ENCODE measurements at regions not wholly inside any gene's neighbourhood (a gene's known extent, or its start where the extent isn't known, plus 50 kb on each side); places are given as distances from the start of the nearest gene placed in this dataset.

- TF ChIP-seq ZBTB33 (IDR thresholded peaks at IDR 0.05): no peak
- TF ChIP-seq PML (IDR thresholded peaks at IDR 0.05; ENCODE audit: low read length): no peak
These were observed 617.0 kb upstream of the PRMT6 start (continued) for GRCh38 chr1:106439475-106439874.

GRCh38 chr1:106447466-106447865, 609.0 kb upstream of the PRMT6 start:
- in situ Hi-C loops (cut with MboI) (no loop called here), intact Hi-C loops (cut with micrococcal nuclease; ENCODE audit: unreplicated experiment) (no loop called here)
- Histone ChIP-seq H3K27me3 (replicated peaks in 1 of 2; ENCODE audit: control insufficient read depth in 2 of 2, insufficient read depth in 2 of 2, low read length in 1 of 2) (no peaks in the 10 kb centered on the region), H3K9me3 (replicated peaks; ENCODE audit: control insufficient read depth, insufficient read depth, low read length) (no peaks in the 10 kb centered on the region), H3K27ac (ENCODE audit: control insufficient read depth, insufficient read depth) (no peak overlapping the region), H3K36me3 (ENCODE audit: control insufficient read depth in 2 of 2, insufficient read depth in 2 of 2, low read length in 1 of 2) (no peaks in the 10 kb centered on the region), H3K79me2 (ENCODE audit: control insufficient read depth, insufficient read depth, low read length) (no peaks in the 10 kb centered on the region), H3K4me1 (ENCODE audit: control insufficient read depth, insufficient read depth, low read length) (no peaks in the 10 kb centered on the region), H3K9ac (ENCODE audit: control insufficient read depth, insufficient read depth, low read length) (no peak overlapping the region), H3K4me2 (ENCODE audit: control insufficient read depth, insufficient read depth) (no peak overlapping the region), H3K4me3 (no peak overlapping the region), H2AFZ (ENCODE audit: control insufficient read depth, low read depth, low read length) (no peak overlapping the region), H4K20me1 (ENCODE audit: control insufficient read depth, insufficient read depth) (no peaks in the 10 kb centered on the region)
- DNase-seq (ENCODE audit: low read depth, low spot score): no peak
- ChIA-PET SMC1A (ENCODE audit: uncharacterized antibody, unreplicated experiment) (no interaction called here), CTCF (no interaction called here), RAD21 (ENCODE audit: unreplicated experiment) (no interaction called here), POLR2A (no interaction called here)
- ATAC-seq: no peak
- no TSS peak for BruUV-seq (replicated peaks)
- FAIRE-seq: no peak
- TF ChIP-seq SMAD5 (IDR thresholded peaks at IDR 0.05; ENCODE audit: low read depth) (no peak), TBL1XR1 (IDR thresholded peaks at IDR 0.05; ENCODE audit: low read depth, low read length) (no peak), CBX3 (IDR thresholded peaks at IDR 0.05; ENCODE audit: borderline replicate concordance, low read depth) (no peak), SP1 (IDR thresholded peaks at IDR 0.05; ENCODE audit: low read depth, low read length) (no peak), CBX5 (IDR thresholded peaks at IDR 0.05; ENCODE audit: low read depth) (no peak), HCFC1 (IDR thresholded peaks at IDR 0.05; ENCODE audit: low read length) (no peak), RELB (IDR thresholded peaks at IDR 0.05; ENCODE audit: low read depth) (no peak), ESRRA (IDR thresholded peaks at IDR 0.05; ENCODE audit: low read length) (no peak), MTA2 (IDR thresholded peaks at IDR 0.05; ENCODE audit: low read depth) (no peak), ATF3 (IDR thresholded peaks at IDR 0.05; ENCODE audit: borderline replicate concordance, extremely low read depth, low read depth, low read length) (no peak), CREB1 (IDR thresholded peaks at IDR 0.05; ENCODE audit: low read depth) (no peak), IKZF2 (IDR thresholded peaks at IDR 0.05) (no peak), ZBTB40 (IDR thresholded peaks at IDR 0.05; ENCODE audit: borderline replicate concordance) (no peak), JUND (IDR thresholded peaks at IDR 0.05; ENCODE audit: low read depth, low read length) (no peak), LARP7 (IDR thresholded peaks at IDR 0.05) (no peak)

Data from GM12878 (cell line).